Lower lobe of right lung (tissue), 2 donors: ENCODE measurements at regions not wholly inside any gene's neighbourhood (a gene's known extent, or its start where the extent isn't known, plus 50 kb on each side); places are given as distances from the start of the nearest gene placed in this dataset.
A peak's percentile ranks its signal among the peaks of the same experiment; 100 is the strongest.

ENCODE experiments used
- ATAC-seq, 2 donors: fragments of 200-7000 bp; cut with Tn5 transposase; one replicate each; pipeline ENCODE4 v1.9.1; 2020 to 2022; ENCODE audit warnings: mild to moderate bottlenecking in 2 of 2, moderate library complexity in 2 of 2
- DNase-seq: peaks from one replicate; pipeline ENCODE4 v3.0.0-alpha.2; 2020
- H3K27ac ChIP-seq: fragments of 200-600 bp; one replicate; pipeline ENCODE4 v1.8.0; 2022
- H3K27me3 ChIP-seq: fragments of 200-600 bp; one replicate; pipeline ENCODE4 v1.8.0; 2022; ENCODE audit warnings: low read depth
- H3K36me3 ChIP-seq: fragments of 200-600 bp; one replicate; pipeline ENCODE4 v1.8.0; 2022; ENCODE audit warnings: mild to moderate bottlenecking
- H3K4me1 ChIP-seq: fragments of 200-600 bp; one replicate; pipeline ENCODE4 v1.8.0; 2022
- H3K4me3 ChIP-seq: fragments of 200-600 bp; one replicate; pipeline ENCODE4 v1.8.0; 2022; ENCODE audit warnings: mild to moderate bottlenecking
- H3K9me3 ChIP-seq: fragments of 200-600 bp; one replicate; pipeline ENCODE4 v1.8.0; 2022
- CTCF ChIP-seq: fragments of 200-600 bp; IDR thresholded peaks from one replicate; pipeline ENCODE4 v1.8.0; 2022; ENCODE audit warnings: antibody characterized with exemption, mild to moderate bottlenecking
- intact Hi-C: fragments of 100-400 bp; cut with DNase I; formaldehyde crosslinking; loops from one replicate; pipeline ENCODE4 v1.11.0; 2022
- donor health status: DM: no; HTN: yes; CAD: no; lungs with severe emphysema.

GRCh38 chr10:79013406-79013987 is 55.3 kb upstream of the ZMIZ1 start:
- DNase-seq (no peak), ATAC-seq (no peak)
- H3K4me3 ChIP-seq = no peak overlapping the region
- no peaks in the 10 kb centered on the region for H3K9me3 ChIP-seq
- no peaks in the 10 kb centered on the region for H3K27me3 ChIP-seq
- intact Hi-C loops = no loop called here
- no peaks in the 10 kb centered on the region for H3K36me3 ChIP-seq
- H3K4me1 ChIP-seq = no peaks in the 10 kb centered on the region
- H3K27ac ChIP-seq = no peak overlapping the region
- TF ChIP-seq CTCF = no peak

- H3K4me3 ChIP-seq = no peak overlapping the region
- no peaks in the 10 kb centered on the region for H3K4me1 ChIP-seq
- TF ChIP-seq CTCF = no peak
- intact Hi-C loops = no loop called here
- H3K27ac ChIP-seq = no peak overlapping the region
- no peaks in the 10 kb centered on the region for H3K9me3 ChIP-seq
- no peaks in the 10 kb centered on the region for H3K27me3 ChIP-seq
- DNase-seq (no peak), ATAC-seq (peak in 1 of 2 donors; percentile 20)
- no peaks in the 10 kb centered on the region for H3K36me3 ChIP-seq
These were observed 54.0 kb upstream of the ZMIZ1 start for GRCh38 chr10:79014796-79015195.

GRCh38 chr10:79017882-79018520 is 50.8 kb upstream of the ZMIZ1 start:
- no peaks in the 10 kb centered on the region for H3K27me3 ChIP-seq
- H3K36me3 ChIP-seq = no peaks in the 10 kb centered on the region
- no peak overlapping the region for H3K27ac ChIP-seq
- no peak for TF ChIP-seq CTCF
- H3K9me3 ChIP-seq = no peaks in the 10 kb centered on the region
- intact Hi-C loops = no loop called here
- DNase-seq (peak; percentile 20), ATAC-seq (no peak)
- no peak overlapping the region for H3K4me3 ChIP-seq
- no peaks in the 10 kb centered on the region for H3K4me1 ChIP-seq

GRCh38 chr10:79018521-79019011 is 50.2 kb upstream of the ZMIZ1 start:
- H3K4me3 ChIP-seq = no peak overlapping the region
- no peaks in the 10 kb centered on the region for H3K9me3 ChIP-seq
- no peaks in the 10 kb centered on the region for H3K27me3 ChIP-seq
- intact Hi-C loops = no loop called here
- no peak for TF ChIP-seq CTCF
- H3K4me1 ChIP-seq = peaks cover 4% of the 10 kb centered on the region
- no peak overlapping the region for H3K27ac ChIP-seq
- no peaks in the 10 kb centered on the region for H3K36me3 ChIP-seq
- ATAC-seq (no peak), DNase-seq (peak; percentile 40)
